Activated CD8-positive, alpha-beta memory T cell treated with anti-CD3 and anti-CD28 coated beads for 24 hours (primary cell): ENCODE measurements at regions not wholly inside any gene's neighbourhood (a gene's known extent, or its start where the extent isn't known, plus 50 kb on each side); places are given as distances from the start of the nearest gene placed in this dataset.
A peak's percentile ranks its signal among the peaks of the same experiment; 100 is the strongest.
"Not testable (repeated sequence)": the region's sequence is repeated elsewhere in the genome, so short reads cannot be mapped to it uniquely, and the experiment has no call there.

ENCODE experiments used
- DNase-seq: peaks from one replicate; pipeline ENCODE4 v3.0.0-alpha.2; 2020

- DNase-seq = no peak
Observed at GRCh38 chr2:238763471-238763995, 84.4 kb upstream of the TWIST2 start.

- no peak for DNase-seq
Observed at GRCh38 chr2:238765590-238765989, 82.3 kb upstream of the TWIST2 start.

GRCh38 chr2:238771218-238771617, 76.7 kb upstream of the TWIST2 start:
- DNase-seq = no peak

GRCh38 chr2:238771639-238772038, 76.2 kb upstream of the TWIST2 start:
- DNase-seq = no peak

GRCh38 chr2:238772635-238773297, 75.1 kb upstream of the TWIST2 start:
- no peak for DNase-seq

GRCh38 chr2:238773472-238773871, 74.4 kb upstream of the TWIST2 start:
- DNase-seq = no peak

GRCh38 chr2:238774071-238774470, 73.8 kb upstream of the TWIST2 start:
- DNase-seq = no peak

- DNase-seq = no peak
Observed at GRCh38 chr2:238774980-238775509, 72.8 kb upstream of the TWIST2 start.

GRCh38 chr2:238775591-238775990, 72.3 kb upstream of the TWIST2 start:
- DNase-seq = no peak

GRCh38 chr2:238776003-238776760, 71.7 kb upstream of the TWIST2 start:
- no peak for DNase-seq

GRCh38 chr2:238776761-238777046, 71.2 kb upstream of the TWIST2 start:
- DNase-seq = not testable (repeated sequence)

- no peak for DNase-seq
Observed at GRCh38 chr2:238777369-238778067, 70.4 kb upstream of the TWIST2 start.

- peak; percentile 78 for DNase-seq
Observed at GRCh38 chr2:238784671-238785527, 63.0 kb upstream of the TWIST2 start.

GRCh38 chr2:238785528-238785860, 62.4 kb upstream of the TWIST2 start:
- DNase-seq = no peak

- DNase-seq = no peak
Observed at GRCh38 chr2:238786379-238786778, 61.5 kb upstream of the TWIST2 start.

GRCh38 chr2:238786792-238787490, 60.9 kb upstream of the TWIST2 start:
- no peak for DNase-seq

GRCh38 chr2:238787501-238787900, 60.4 kb upstream of the TWIST2 start:
- DNase-seq = no peak

- DNase-seq = no peak
Observed at GRCh38 chr2:238789317-238789806, 58.5 kb upstream of the TWIST2 start.

- DNase-seq = no peak
Observed at GRCh38 chr2:238790126-238790832, 57.6 kb upstream of the TWIST2 start.

- DNase-seq = no peak
Observed at GRCh38 chr2:238790833-238791230, 57.1 kb upstream of the TWIST2 start.

- no peak for DNase-seq
Observed at GRCh38 chr2:238791354-238791753, 56.5 kb upstream of the TWIST2 start.
